Medulla oblongata (tissue), 1 donor: ENCODE measurements at regions not wholly inside any gene's neighbourhood (a gene's known extent, or its start where the extent isn't known, plus 50 kb on each side); places are given as distances from the start of the nearest gene placed in this dataset.

Experiments used
- DNase-seq: peaks from one replicate; pipeline ENCODE4 v3.0.0-alpha.2; 2015; ENCODE audit errors: extremely low spot score

DNA sequence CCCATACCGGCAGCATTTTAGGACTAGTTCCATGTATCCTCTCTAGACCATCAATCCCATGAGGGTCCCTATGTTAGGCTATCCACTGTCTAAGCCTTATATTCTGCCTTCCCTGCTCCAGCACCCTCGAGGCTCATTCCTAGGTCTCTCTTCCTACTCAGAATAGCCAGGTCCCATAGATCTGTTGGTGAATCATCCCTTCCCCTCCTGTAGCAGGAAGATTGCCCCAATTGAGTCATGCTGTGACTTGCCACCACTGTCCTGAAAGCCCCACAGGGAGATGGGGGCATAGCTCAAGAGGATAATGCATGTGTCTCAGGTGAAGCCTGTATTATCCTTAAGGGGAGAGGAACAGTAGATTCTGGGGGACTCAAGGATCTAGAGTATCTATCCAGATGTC is 143.1 kb upstream of the MOCS1 start:
- no peak for DNase-seq

DNA sequence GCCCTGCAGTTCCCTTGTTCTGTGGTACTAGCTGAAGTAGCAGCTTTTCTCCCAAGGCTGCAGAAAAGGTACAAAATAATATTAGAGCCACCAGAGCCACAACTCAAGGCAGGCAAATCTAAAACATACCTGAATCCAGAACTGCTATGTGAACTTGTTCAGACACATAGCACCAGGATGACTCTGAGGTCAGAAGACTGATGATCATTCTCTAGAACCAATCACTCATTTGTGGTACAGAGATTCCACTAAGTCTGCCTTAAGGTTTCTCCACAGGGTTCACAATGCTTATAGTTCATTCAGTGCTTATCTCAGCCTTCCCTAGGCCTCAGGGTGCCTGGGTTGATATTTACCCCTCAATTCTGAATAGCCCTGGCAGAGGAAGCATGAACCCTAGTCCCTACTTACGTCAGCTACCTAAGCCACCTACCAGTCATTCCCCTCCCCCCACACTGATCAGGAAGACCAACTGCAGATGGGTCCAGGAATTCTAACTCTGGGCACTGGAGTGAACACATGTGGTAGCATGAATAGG is 140.9 kb upstream of the MOCS1 start:
- no peak for DNase-seq

DNA sequence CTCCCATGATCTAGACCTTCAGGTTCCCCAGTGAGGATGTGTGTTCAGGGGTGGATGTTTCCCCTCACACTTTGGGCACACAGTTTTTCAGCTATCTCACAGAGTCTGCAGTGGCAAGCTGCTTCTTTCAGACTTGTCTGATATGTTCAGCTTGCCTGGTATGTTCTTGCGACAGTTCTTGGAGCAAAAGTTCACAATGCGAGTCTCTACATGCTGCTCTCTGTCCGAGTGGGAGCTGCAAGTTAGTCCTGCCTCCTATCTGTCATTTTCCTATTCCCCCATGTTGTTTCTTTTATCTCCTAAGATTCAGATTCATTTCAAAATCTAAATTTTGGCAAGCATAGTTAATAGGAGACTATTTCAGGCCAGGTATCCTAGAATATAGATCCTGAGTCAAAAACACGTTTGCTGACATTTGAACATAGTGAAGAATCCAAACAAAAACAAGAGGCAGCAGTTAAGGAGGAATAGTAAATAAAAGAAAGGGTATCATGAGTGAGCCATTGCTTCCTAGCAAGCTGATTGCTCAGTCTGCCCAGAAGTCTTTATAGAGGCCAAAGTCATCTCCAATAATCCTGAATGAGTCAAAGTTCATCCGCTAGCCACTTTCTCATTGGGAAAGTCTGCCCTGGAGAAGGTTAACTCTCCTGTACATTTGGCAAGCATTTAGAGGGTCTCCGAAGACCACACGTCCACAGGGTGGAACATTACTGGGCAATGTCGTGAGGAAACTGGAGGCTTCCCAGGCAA is 140.2 kb upstream of the MOCS1 start:
- no peak for DNase-seq

DNA sequence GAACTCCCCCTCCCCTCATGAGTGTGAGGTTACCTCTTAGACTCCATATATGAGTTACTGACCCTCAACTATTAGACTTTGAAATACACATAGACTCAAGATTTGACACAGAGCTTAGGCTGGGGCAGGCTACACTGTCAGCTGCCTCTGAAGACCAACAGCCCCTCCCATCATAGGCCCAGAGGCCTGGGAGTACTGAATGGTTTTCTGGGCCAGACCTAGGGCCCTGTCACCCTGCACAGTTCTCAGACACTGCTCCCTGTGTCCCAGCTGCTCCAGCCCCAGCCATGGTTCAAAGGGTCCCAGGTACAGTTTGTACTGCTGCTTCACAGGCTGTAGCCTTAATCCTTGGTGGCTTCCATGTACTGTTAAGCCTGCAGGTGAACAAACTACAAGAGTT is 132.1 kb upstream of the MOCS1 start:
- DNase-seq: no peak

DNA sequence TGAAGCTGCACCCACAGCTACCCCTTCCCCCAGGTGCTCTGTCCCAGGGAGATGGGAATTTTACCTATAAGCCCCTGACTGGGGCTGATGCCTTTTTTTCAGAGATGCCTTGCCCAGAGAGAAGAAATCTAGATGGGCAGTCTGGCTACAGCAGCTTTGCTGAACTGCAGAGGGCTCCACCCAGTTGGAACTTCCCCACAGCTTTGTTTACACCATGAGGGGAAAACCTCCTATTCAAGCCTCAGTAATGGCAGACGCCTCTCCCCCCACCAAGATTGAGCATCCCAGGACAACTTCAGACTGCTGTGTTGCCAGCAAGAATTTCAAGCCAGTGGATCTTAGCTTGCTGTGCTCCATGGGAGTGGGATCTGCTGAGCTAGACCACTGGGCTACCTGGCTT is 122.6 kb upstream of the MOCS1 start:
- DNase-seq: no peak

DNA sequence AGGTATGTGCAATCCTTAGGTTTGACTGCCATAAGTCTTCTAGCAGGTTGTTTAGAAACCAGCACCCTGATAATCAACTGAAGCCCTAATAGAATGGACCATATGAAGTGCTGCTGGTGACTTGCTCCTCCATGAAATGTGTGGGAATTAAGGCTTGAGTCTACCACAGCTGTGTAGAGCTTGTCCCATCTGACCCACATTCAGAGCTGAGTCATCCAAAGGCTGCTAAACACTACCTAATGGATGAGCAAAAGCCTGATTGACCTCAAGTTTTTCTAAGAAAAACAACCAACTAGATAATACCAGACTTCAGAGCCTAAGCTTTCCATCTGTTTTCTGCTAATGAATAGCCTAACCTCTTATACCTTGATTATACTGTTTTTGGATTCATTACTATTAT is 120.3 kb upstream of the MOCS1 start:
- no peak for DNase-seq

DNA sequence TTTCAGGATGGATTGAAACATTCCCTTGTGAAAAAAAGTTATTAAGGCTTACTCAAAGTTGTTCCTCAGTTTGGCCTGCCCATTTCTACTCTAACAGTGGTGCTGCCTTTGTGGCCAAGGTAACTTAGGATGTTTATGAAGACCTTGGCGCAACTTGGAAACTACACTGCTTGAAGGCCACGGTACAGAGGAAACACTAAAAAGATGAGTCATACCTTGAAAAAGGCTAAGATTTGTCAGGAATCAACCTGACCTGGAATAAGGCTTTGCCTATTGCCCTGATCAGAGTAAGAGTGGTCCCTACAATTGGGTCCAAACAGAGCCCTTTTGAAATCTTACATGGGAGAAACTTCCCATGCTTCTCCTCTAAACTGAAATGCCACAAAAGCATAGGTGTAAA is 119.9 kb upstream of the MOCS1 start:
- DNase-seq: no peak

DNA sequence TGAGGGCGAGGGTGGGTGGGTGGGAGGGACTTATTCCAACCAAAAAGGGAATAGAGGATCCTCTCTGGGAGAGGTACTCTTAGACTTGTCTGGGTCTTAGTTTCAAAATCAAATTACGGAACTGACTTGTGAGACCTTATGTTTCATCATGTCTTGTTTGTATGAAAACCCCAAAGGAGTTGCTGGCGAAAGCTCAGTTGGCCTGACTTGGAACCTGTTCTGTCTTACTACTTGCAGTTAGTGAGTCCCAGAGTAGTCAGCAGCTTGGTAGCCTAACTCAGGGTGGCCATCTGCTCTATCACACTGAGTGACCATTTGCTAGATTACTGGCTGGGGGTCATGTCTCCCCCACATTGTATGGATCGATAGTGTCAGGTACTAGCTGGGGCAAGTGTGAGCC is 114.9 kb upstream of the MOCS1 start:
- DNase-seq: no peak

DNA sequence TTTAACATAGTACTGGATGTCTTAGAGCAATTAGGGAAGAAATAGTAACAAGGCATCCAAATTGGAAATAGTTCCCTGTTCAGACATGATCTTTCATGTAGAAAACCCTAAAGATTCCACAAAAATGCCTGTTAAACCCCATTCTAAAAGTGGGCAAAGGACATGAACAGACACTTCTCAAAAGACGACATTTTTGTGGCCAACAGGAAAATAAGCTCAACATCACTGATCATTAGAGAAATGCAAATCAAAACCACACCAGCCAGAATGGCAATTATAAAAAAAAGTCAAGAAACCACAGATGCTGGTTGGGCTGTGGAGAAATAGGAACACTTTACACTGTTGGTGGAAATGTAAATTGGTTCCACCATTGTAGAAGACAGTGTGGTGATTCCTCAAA is 109.9 kb upstream of the MOCS1 start:
- DNase-seq: no peak

DNA sequence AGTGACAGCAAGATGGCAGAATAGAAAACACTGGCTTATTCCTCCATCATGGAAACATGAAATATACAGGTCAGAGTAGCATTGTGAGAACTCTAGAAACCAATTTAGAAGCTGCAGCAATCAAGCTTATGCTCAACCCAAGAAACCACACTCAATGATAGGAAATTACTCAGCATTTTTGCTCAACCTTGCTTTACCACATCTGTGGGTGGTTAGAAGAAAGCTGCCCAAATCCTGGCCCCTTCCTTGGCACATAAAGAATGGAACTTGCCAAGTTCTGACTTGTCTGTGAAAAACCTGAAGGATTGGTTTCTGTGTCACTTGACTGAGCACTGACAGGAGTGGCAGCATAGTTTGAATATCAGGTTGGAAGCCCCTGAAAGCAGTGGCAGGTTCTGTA is 108.0 kb upstream of the MOCS1 start:
- DNase-seq: no peak

DNA sequence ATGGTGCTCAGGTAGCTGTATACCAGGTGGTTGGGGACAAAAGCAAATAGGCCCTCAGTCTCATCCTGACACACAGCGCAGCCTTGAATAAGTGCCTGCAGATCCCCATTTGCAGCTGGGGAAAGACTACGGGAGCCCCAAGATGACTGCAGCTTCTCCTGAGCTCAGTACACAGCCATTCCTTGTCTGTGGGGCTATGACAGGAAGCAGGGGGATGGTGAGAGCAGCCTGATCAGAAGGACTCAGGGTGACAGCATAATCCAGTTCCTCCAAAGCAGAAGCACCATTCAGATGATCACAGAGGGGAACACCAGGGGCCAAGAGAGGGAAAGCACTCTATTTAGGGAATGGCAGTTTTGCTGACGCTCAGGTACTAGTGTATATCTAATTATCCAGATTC is 104.8 kb upstream of the MOCS1 start:
- DNase-seq: no peak

DNA sequence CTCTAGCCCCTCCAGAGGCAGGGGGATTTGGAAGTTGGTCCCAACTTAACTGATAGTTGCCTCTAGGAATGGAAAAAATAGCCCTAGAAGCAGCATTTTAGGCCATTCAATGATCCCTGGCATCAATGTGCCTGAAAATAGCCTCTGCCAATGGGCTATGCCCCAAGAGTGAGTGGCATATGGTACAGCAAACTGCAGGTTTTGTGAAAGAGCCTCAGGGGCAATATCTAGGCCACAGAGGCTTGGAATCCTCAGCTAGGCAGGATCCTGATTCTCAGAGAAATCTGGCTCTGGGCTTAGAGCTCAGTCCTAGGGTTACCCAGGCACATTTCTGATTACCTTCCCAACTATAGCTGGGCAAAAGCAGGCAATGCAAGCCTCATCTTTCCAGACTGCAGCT is 104.4 kb upstream of the MOCS1 start:
- no peak for DNase-seq

DNA sequence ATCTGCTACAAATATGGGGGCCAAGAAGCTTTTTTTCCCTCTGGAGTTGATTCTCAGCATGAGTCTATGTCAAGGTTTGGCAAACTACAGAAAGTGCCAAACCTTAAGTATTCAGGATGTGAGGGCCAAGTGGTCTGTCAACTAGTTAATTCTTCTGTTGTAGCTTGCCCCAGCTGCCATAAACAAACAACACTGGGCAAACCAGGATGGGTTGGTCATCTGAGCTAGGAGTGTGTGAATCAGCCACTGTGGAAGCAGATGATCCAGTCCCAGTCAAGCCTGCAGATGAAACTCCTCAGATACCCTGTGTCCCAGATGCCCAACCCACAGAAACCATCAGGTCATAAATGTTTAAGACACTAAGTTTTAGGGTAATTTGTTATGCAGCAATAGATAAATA is 103.0 kb upstream of the MOCS1 start:
- no peak for DNase-seq

DNA sequence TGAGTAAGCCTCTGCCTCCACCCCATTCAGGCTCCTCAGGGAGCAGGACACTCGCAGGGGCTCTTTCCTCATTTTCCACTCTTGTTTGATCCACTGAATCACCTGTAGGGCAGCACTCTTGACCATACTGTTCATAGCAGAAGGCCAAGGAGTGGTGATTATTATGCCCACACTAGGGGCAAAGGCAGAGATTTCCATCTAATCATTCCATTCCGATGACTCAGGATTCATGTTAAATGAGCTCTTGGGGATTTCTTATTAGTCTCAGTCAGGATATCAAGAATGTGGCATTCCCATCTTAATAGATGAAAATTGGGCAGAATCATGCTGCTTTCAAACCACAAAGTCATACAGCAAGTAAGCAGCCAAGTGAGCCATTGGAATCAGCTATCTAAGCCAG is 101.9 kb upstream of the MOCS1 start:
- DNase-seq: no peak

DNA sequence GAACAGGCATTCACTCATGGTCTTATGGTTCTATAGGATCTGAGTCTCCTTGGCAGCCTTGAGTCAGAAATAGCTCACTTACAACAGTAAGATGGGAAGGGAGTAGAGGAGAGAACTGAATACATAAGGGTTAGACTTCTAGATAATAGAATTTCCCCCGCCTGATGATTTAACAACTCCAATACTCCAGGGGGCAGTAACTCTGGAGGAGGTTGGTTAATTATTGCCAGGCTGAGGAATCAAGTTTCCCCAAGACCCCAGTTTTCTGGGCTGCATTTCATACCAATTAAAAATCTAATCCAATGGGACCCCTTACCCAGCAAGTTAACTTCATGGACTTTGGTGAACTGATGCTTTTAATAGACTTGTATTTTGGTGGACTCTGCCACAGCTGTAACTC is 94.2 kb upstream of the MOCS1 start:
- DNase-seq: no peak

DNA sequence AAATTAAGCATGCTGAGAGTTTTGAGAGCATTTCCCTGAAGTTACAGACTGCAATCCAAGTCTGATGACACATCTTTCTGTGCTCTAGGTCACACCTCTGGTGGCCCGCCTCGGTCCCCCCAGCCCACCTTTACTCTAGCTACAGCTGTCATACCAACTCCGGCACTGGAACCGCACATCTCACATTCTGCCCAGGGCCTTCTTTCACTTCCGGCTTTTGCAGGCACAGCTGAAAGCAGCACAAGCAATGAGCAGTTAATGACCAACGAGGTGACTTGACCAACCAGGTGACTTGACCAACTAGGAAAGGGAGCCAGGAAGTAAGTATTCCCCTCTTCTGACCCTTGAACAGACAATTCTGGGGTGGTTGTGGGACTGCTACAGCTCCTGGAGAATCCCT is 88.6 kb upstream of the MOCS1 start:
- DNase-seq: no peak

DNA sequence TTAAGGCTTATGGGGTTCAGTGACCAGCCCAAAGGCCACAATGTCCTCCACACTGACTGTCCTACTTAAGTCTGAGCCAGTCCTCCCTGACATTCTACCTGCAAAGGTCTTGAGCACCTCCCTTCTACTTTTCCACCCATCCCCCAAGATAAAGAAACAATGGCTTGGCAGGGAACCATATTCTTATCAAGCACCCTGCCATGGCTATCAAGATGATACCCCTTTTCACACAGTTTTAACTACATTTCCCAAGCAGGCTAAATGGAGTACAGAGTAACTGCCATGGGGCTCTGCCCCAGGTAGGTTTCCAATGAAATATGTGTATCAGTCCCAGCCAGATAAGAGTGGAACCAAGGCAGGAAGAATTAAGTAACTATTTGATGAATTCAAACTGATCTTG is 85.9 kb upstream of the MOCS1 start:
- DNase-seq: no peak

DNA sequence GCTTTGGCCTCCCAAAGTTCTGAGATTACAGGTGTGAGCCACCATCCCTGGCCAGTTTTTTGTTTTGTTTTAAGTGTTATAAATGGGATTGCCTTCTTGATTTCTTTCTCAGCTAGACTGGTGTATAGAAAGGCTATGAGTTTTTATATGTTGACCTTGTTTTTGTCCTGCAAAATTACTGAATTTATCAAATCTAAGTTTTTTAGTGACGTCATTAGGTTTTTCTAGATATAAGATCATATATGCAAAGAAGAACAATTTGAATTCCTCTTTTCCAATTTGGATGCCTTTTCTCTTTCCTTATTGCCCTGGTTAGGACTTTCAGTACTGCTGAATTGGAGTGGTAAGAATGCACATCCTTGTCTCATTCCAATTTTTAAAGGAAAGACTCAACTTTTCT is 81.3 kb upstream of the MOCS1 start:
- DNase-seq: no peak

DNA sequence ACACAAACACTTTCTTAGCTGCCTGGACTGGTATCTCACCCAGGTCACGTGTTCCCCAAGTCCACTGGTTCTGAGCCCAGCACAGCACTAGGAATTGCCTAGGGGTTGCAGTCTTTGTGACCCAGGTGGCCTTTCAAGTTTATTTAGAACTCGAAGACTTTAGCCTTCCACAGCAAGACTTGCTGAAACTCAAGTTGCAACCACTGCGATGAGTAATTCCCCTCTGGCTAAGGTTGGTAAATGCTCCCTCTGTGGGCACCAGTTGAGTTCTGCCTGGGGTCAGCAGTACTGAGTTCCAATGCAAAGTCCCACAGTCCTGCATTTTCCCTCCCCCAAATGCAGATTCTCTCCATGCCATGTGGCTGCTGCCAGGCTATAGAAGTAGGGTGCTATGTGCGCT is 77.6 kb upstream of the MOCS1 start:
- no peak for DNase-seq

DNA sequence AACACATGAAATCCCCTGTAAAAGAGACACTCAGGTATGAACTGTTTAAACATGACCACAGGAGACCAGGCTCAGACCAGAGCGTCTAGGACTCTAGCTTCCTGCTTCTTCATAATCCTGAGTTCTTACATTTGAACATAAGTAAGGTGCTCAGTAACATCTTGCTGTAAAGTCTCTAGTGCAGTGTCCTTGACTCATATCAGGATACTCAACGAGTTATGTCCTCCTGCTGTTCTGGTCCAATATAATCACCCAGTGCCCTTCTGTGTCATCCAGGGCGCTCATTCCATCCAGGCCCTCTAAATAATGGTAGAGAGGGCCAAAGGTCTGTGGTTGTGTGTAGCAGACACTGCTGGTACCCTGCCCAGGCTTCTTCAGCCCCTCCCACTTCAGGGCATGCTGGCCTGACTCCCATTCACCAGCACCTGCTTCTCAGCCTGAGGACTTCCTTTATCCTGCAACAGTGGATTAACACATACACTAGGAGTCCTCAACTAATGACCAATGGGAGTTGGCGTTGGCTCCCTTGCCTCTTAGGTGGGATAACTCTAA is 66.8 kb upstream of the MOCS1 start:
- no peak for DNase-seq

DNA sequence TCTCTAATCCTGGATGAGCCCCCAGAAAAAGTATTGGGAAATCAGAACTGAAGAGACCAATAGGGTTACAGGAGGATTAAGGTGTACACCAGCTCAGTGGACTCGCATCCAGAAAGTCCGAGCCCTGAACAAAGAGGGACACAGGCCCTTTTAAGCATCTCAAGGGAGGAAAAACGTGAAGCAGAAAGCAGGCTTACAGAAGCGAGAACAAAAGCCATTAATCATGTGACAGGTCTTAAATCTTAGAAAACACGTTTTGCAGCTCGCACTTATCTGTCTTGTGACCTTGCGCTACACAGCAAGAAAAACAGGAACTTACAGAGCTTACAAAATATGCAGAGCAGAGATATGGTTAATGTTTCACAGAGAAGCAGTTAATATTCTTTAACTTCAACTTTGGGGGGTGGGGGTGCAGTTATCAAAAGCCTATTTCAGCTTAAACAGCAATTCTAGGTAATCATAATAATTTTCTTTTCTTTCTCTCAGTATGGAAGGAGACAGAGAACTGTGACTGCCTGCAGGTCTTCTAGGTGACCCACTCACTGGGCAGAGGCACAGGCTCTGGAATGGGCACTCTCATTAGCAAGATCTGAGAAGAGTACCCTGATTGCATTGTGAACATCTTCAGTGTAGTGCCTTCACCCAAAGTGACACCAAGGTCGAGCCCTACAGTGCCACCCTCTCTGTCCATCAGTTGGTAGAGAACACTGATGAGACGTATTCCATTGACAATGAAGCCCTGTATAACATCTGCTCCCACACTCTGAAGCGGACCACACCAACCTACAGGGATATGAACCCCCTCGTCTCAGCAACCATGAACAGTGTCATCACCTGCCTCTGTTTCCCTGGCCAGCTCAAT is 65.0 kb upstream of the MOCS1 start:
- no peak for DNase-seq

DNA sequence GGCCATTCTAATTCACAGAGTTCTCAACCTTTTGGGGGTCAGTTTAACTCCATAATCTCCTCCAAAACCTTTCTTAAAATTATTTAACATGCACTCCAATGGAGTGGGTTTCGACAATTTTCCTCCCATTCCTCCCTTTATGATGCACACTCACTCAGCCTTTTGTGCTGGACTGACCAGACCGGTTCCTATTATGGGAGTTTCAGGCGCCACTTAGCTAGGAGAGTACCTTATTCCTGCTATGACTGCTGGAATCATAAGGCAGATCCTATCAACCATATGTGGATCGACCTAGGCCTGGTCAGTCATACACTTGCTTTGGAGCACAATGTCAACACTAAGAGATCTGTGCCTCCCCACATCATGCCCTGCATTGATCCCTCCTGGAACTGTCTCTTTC is 63.9 kb upstream of the MOCS1 start:
- DNase-seq: no peak

DNA sequence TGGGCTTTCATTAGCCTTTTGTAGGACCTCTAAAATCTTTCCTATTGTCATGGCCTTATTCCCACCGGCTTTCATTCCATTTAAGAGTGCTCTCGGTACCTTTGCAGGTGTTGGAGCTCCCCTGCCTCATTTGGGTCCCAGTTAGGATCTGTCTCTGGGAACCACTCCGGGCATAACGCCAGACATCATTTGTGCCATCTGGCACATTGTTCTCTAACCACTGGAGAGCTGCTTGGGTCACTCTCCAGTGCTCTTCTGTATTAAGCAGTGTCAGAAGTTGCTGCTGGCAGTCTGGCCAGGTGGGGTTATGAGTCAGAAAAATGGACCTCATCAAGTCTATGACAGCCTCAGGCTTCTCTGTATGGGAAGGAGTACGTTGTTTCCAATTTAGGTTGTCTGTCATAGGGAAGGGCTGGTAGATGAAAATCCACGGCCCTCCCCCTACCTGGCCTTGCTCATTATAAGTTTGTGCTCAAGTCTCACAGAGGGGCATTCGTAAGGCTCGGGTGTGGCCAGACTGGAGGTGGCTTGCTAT is 62.9 kb upstream of the MOCS1 start:
- no peak for DNase-seq
